ENCODE measurements at regions not wholly inside any gene's neighbourhood (a gene's known extent, or its start where the extent isn't known, plus 50 kb on each side); places are given as distances from the start of the nearest gene placed in this dataset.

GRCh38 chr12:105744371-105745058 is 394.2 kb downstream of the NUAK1 start:
- H3K27ac ChIP-seq (replicated peaks) = no peak overlapping the region
- no peak for DNase-seq
- no peaks in the 10 kb centered on the region for H3K27me3 ChIP-seq (ENCODE audit: low read depth)
- no peak overlapping the region for H3K4me3 ChIP-seq
- H3K4me1 ChIP-seq = peaks cover 48% of the 10 kb centered on the region
- H3K36me3 ChIP-seq = no peaks in the 10 kb centered on the region
- H3K9me3 ChIP-seq (replicated peaks) = no peaks in the 10 kb centered on the region
- intact Hi-C loops (cut with micrococcal nuclease) = no loop called here
- TF ChIP-seq, protein P1, sequence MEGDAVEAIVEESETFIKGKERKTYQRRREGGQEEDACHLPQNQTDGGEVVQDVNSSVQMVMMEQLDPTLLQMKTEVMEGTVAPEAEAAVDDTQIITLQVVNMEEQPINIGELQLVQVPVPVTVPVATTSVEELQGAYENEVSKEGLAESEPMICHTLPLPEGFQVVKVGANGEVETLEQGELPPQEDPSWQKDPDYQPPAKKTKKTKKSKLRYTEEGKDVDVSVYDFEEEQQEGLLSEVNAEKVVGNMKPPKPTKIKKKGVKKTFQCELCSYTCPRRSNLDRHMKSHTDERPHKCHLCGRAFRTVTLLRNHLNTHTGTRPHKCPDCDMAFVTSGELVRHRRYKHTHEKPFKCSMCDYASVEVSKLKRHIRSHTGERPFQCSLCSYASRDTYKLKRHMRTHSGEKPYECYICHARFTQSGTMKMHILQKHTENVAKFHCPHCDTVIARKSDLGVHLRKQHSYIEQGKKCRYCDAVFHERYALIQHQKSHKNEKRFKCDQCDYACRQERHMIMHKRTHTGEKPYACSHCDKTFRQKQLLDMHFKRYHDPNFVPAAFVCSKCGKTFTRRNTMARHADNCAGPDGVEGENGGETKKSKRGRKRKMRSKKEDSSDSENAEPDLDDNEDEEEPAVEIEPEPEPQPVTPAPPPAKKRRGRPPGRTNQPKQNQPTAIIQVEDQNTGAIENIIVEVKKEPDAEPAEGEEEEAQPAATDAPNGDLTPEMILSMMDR (IDR thresholded peaks at IDR 0.05; ENCODE audit: borderline replicate concordance) = no peak

DNA sequence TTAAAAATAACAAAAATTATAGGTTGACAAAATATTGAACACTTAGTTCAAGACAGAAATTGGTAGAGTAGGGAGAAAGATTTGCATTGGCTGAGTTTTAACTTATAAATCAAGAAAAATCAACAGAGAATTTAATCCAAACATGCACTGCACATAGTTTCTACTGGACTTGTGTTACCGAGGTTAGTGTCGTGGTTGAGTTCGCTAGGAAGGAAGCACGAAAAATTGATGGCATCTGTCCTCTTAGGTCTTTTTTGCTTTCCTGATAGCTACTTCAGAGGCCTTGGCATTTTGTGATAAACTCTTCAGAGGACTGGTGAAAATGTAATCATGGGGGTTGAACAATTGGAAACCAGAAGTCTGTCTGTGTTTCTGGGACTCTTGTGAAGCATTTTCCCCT is 392.9 kb downstream of the NUAK1 start:
- DNase-seq = no peak
- intact Hi-C loops (cut with micrococcal nuclease) = no loop called here
- TF ChIP-seq, protein P1 (IDR thresholded peaks at IDR 0.05; ENCODE audit: borderline replicate concordance) = no peak
- Histone ChIP-seq H3K4me1 (peaks cover 35% of the 10 kb centered on the region), H3K27ac (replicated peaks) (no peak overlapping the region), H3K36me3 (no peaks in the 10 kb centered on the region), H3K4me3 (no peak overlapping the region), H3K27me3 (ENCODE audit: low read depth) (no peaks in the 10 kb centered on the region), H3K9me3 (replicated peaks) (no peaks in the 10 kb centered on the region)

DNA sequence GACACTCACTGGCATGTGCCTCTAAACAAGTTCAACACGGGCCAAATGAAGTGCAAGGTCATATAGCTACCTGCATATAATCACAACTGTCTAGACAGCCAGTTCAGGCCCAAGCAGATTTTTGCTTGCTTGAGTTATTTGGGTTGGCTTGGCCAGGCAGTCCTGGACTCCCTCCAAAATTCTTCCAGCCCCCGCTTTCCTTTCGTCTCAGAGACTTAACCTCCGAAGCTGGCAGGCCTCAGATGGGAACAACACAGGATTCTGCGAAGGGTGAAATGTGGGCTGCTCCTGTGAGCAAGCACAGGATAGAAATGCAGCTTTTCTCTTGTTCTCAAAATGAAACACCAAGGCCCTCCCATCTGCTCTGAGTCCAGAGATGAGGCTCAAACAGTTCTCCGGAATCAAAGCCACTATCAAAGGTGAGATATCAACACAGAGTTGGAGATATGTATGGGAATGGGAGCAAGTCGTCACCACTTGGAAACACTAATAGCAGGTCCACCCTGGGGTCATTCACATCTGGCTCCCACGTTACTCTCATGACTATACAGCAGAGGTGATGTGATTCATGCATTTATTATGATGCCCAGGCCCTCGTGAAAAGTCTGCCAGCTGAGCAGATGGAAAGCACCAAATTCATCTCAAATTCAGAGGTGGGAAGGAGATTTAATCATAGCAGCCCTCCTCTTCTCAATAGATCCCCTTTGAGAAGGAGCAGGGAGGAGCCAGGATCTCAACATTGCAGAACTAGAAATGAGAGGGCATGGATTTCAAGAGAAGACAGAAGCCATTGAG is 389.8 kb downstream of the NUAK1 start:
- Histone ChIP-seq H3K9me3 (replicated peaks) (no peaks in the 10 kb centered on the region), H3K27me3 (ENCODE audit: low read depth) (no peaks in the 10 kb centered on the region), H3K4me3 (no peak overlapping the region), H3K4me1 (peaks cover 14% of the 10 kb centered on the region), H3K27ac (replicated peaks) (peak overlapping the region; percentile 40), H3K36me3 (no peaks in the 10 kb centered on the region)
- intact Hi-C loops (cut with micrococcal nuclease) = no loop called here
- TF ChIP-seq, protein P1 (IDR thresholded peaks at IDR 0.05; ENCODE audit: borderline replicate concordance) = no peak
- DNase-seq = peak; percentile 30

DNA sequence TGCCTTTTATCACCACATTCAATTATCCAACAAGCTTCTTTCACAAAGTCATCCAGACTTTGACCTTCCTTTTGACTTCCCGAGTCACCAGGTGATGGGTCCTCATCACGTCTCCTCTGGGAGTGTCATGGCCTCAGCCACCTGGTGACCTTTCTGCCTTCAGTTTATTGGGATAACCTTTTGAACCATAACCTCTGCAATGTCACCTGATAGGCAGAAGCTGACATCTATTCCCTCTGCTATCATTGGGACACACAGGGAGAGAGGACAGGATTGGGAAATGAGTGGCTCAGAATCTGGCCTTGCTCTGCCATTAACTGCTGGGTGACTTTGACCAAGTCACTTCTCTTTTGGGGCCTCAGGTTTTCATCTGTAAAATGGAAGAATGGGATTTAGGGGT is 388.7 kb downstream of the NUAK1 start:
- TF ChIP-seq, protein P1 (IDR thresholded peaks at IDR 0.05; ENCODE audit: borderline replicate concordance) = no peak
- no peaks in the 10 kb centered on the region for H3K9me3 ChIP-seq (replicated peaks)
- no peaks in the 10 kb centered on the region for H3K36me3 ChIP-seq
- peaks cover 14% of the 10 kb centered on the region for H3K4me1 ChIP-seq
- H3K27me3 ChIP-seq (ENCODE audit: low read depth) = no peaks in the 10 kb centered on the region
- no peak for DNase-seq
- no peak overlapping the region for H3K4me3 ChIP-seq
- intact Hi-C loops (cut with micrococcal nuclease) = no loop called here
- H3K27ac ChIP-seq (replicated peaks) = no peak overlapping the region

DNA sequence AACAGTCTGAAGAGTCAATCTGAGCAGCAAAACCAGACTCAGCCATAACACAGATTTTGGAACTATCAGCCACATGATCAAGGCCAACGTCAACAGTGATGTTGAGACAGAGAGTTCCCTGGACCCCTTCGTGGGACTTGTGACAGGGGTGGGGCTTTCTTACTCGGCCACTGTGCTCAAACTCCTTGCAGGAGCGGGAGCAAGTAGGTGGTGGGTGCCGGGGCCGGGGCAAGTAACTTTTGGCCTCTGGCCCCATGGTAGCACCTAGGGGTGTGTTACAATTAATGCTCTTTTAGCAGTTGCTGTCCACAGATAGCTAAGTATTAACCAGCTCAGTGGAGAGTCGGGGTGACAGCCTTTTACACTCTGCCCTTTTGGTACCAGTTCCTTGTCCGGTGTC is 384.4 kb downstream of the NUAK1 start:
- H3K9me3 ChIP-seq (replicated peaks) = no peaks in the 10 kb centered on the region
- no peak for DNase-seq
- intact Hi-C loops (cut with micrococcal nuclease) = no loop called here
- peaks cover 1% of the 10 kb centered on the region for H3K4me1 ChIP-seq
- TF ChIP-seq, protein P1 (IDR thresholded peaks at IDR 0.05; ENCODE audit: borderline replicate concordance) = no peak
- H3K27me3 ChIP-seq (ENCODE audit: low read depth) = no peaks in the 10 kb centered on the region
- no peak overlapping the region for H3K4me3 ChIP-seq
- no peak overlapping the region for H3K27ac ChIP-seq (replicated peaks)
- H3K36me3 ChIP-seq = no peaks in the 10 kb centered on the region
